Smooth muscle cell (in vitro differentiated cells): ENCODE measurements at regions not wholly inside any gene's neighbourhood (a gene's known extent, or its start where the extent isn't known, plus 50 kb on each side); places are given as distances from the start of the nearest gene placed in this dataset.

ENCODE experiments used
- DNase-seq: peaks from one replicate; lab custom pipeline; 2025; ENCODE audit not compliant: unreplicated experiment; lab: John Stamatoyannopoulos, UW
- H2AFZ ChIP-seq: fragments of 200-600 bp; sonication (generic); 2 replicates; pipeline ENCODE4 v1.6.0; 2016; ENCODE audit warnings: antibody characterized with exemption, low read depth, mild to moderate bottlenecking
- H3F3A ChIP-seq: fragments of 200-600 bp; sonication (generic); 2 replicates; pipeline ENCODE4 v1.6.0; 2017; ENCODE audit warnings: antibody characterized with exemption, low read depth
- H3K27ac ChIP-seq: fragments of 200-600 bp; sonication (generic); 2 replicates; pipeline ENCODE4 v1.5.1; 2016; ENCODE audit warnings: low read depth, mild to moderate bottlenecking
- H3K27me3 ChIP-seq: fragments of 200-600 bp; sonication (generic); 2 replicates; pipeline ENCODE4 v1.6.1; 2016; ENCODE audit warnings: low read depth, mild to moderate bottlenecking
- H3K36me3 ChIP-seq: fragments of 200-600 bp; sonication (generic); 2 replicates; pipeline ENCODE4 v1.5.1; 2016; ENCODE audit warnings: low read depth
- H3K4me1 ChIP-seq: fragments of 200-600 bp; sonication (generic); 2 replicates; pipeline ENCODE4 v1.5.1; 2016; ENCODE audit warnings: low read depth
- H3K4me2 ChIP-seq: fragments of 200-600 bp; sonication (generic); 2 replicates; pipeline ENCODE4 v1.6.0; 2016; ENCODE audit warnings: mild to moderate bottlenecking
- H3K4me3 ChIP-seq: fragments of 200-600 bp; sonication (generic); 2 replicates; pipeline ENCODE4 v1.5.1; 2016; ENCODE audit warnings: mild to moderate bottlenecking
- H3K79me2 ChIP-seq: fragments of 200-600 bp; sonication (generic); 2 replicates; pipeline ENCODE4 v1.6.0; 2016; ENCODE audit warnings: low read depth, mild to moderate bottlenecking
- H3K9ac ChIP-seq: fragments of 200-600 bp; sonication (generic); 2 replicates; pipeline ENCODE4 v1.6.0; 2016; ENCODE audit warnings: low read depth
- H3K9me3 ChIP-seq: fragments of 200-600 bp; sonication (generic); replicated peaks from 2 replicates; pipeline ENCODE4 v1.5.1; 2016; ENCODE audit warnings: low read depth
- H4K20me1 ChIP-seq: fragments of 200-600 bp; sonication (generic); 2 replicates; pipeline ENCODE4 v1.6.0; 2016; ENCODE audit warnings: low read depth
- CTCF ChIP-seq: fragments of 200-600 bp; sonication (generic); IDR thresholded peaks from 2 replicates; pipeline ENCODE4 v1.5.1; 2017; ENCODE audit warnings: borderline replicate concordance, mild to moderate bottlenecking, antibody characterized with exemption; ENCODE audit not compliant: insufficient read depth, poor library complexity, severe bottlenecking
- WGBS: methylation state at CpG from one replicate; pipeline ENCODE4 v1.1.7; 2016; ENCODE audit warnings: low lambda C conversion rate; 5-methylcytosine and 5-hydroxymethylcytosine counted together

- Histone ChIP-seq H3K4me1 (no peaks in the 10 kb centered on the region), H3K9me3 (no peaks in the 10 kb centered on the region), H3K4me3 (no peak overlapping the region), H3K27me3 (no peaks in the 10 kb centered on the region), H3K36me3 (no peaks in the 10 kb centered on the region), H3F3A (no peaks in the 10 kb centered on the region), H4K20me1 (no peaks in the 10 kb centered on the region), H3K27ac (no peak overlapping the region), H3K4me2 (no peak overlapping the region), H3K79me2 (no peaks in the 10 kb centered on the region), H3K9ac (no peak overlapping the region), H2AFZ (no peak overlapping the region)
- WGBS = 90% methylated on average over 1 of the region's 1 CpG
- no peak for DNase-seq
- no peak for TF ChIP-seq CTCF
Observed at GRCh38 chr16:66064801-66065530, 301.5 kb upstream of the CDH5 start.

GRCh38 chr16:66058832-66059231, 307.7 kb upstream of the CDH5 start:
- Histone ChIP-seq H3K36me3 (no peaks in the 10 kb centered on the region), H2AFZ (no peak overlapping the region), H3F3A (no peaks in the 10 kb centered on the region), H3K79me2 (no peaks in the 10 kb centered on the region), H3K4me1 (no peaks in the 10 kb centered on the region), H3K27ac (no peak overlapping the region), H3K27me3 (no peaks in the 10 kb centered on the region), H3K4me2 (no peak overlapping the region), H4K20me1 (no peaks in the 10 kb centered on the region), H3K9ac (no peak overlapping the region), H3K4me3 (no peak overlapping the region), H3K9me3 (no peaks in the 10 kb centered on the region)
- WGBS = 56% methylated on average over 1 of the region's 1 CpG
- no peak for DNase-seq
- no peak for TF ChIP-seq CTCF

- Histone ChIP-seq H3F3A (no peaks in the 10 kb centered on the region), H3K27ac (no peak overlapping the region), H3K36me3 (no peaks in the 10 kb centered on the region), H3K4me3 (no peak overlapping the region), H3K4me2 (no peak overlapping the region), H2AFZ (no peak overlapping the region), H3K9ac (no peak overlapping the region), H3K79me2 (no peaks in the 10 kb centered on the region), H4K20me1 (no peaks in the 10 kb centered on the region), H3K9me3 (no peaks in the 10 kb centered on the region), H3K27me3 (no peaks in the 10 kb centered on the region), H3K4me1 (no peaks in the 10 kb centered on the region)
- WGBS = 83% methylated on average over 8 of the region's 8 CpGs
- no peak for TF ChIP-seq CTCF
- no peak for DNase-seq
Observed at GRCh38 chr16:66058172-66058691, 308.3 kb upstream of the CDH5 start.

- no peaks in the 10 kb centered on the region for H4K20me1 ChIP-seq
- no peaks in the 10 kb centered on the region for H3K9me3 ChIP-seq
- no peaks in the 10 kb centered on the region for H3K36me3 ChIP-seq
- no peak overlapping the region for H3K27ac ChIP-seq
- H3K4me1 ChIP-seq = no peaks in the 10 kb centered on the region
- H3F3A ChIP-seq = no peaks in the 10 kb centered on the region
- H3K4me2 ChIP-seq = no peak overlapping the region
- no peak overlapping the region for H2AFZ ChIP-seq
- H3K27me3 ChIP-seq = no peaks in the 10 kb centered on the region
- no peak overlapping the region for H3K4me3 ChIP-seq
- TF ChIP-seq CTCF = no peak
- H3K79me2 ChIP-seq = no peaks in the 10 kb centered on the region
- DNase-seq = no peak
- no peak overlapping the region for H3K9ac ChIP-seq
- WGBS = 83% methylated on average over 3 of the region's 3 CpGs
Observed at GRCh38 chr16:66057057-66057456, 309.4 kb upstream of the CDH5 start.
